ENCODE measurements at regions not wholly inside any gene's neighbourhood (a gene's known extent, or its start where the extent isn't known, plus 50 kb on each side); places are given as distances from the start of the nearest gene placed in this dataset.

GRCh38 chr2:12059616-12060441 lies 313.4 kb downstream of the LPIN1 start:
- DNase-seq (ENCODE audit: low read depth), result peak; percentile 6
- no peak overlapping the region for H3K4me3 ChIP-seq (ENCODE audit: low read length)
- no peak for TF ChIP-seq CTCF (IDR thresholded peaks at IDR 0.05; ENCODE audit: insufficient read depth, low read depth, low read length, missing control alignments)

- H3K4me3 ChIP-seq (ENCODE audit: low read length), result no peak overlapping the region
- no peak for DNase-seq (ENCODE audit: low read depth)
- TF ChIP-seq CTCF (IDR thresholded peaks at IDR 0.05; ENCODE audit: insufficient read depth, low read depth, low read length, missing control alignments), result no peak
These were observed 314.5 kb downstream of the LPIN1 start for GRCh38 chr2:12060886-12061285.

- no peak overlapping the region for H3K4me3 ChIP-seq (ENCODE audit: low read length)
- no peak for DNase-seq (ENCODE audit: low read depth)
- TF ChIP-seq CTCF (IDR thresholded peaks at IDR 0.05; ENCODE audit: insufficient read depth, low read depth, low read length, missing control alignments), result no peak
These were observed 315.0 kb downstream of the LPIN1 start for GRCh38 chr2:12061286-12062052.

- TF ChIP-seq CTCF (IDR thresholded peaks at IDR 0.05; ENCODE audit: insufficient read depth, low read depth, low read length, missing control alignments), result no peak
- DNase-seq (ENCODE audit: low read depth), result no peak
- no peak overlapping the region for H3K4me3 ChIP-seq (ENCODE audit: low read length)
These were observed 315.6 kb downstream of the LPIN1 start for GRCh38 chr2:12062053-12062395.

GRCh38 chr2:12063210-12063609 lies 316.8 kb downstream of the LPIN1 start:
- H3K4me3 ChIP-seq (ENCODE audit: low read length), result no peak overlapping the region
- TF ChIP-seq CTCF (IDR thresholded peaks at IDR 0.05; ENCODE audit: insufficient read depth, low read depth, low read length, missing control alignments), result no peak
- DNase-seq (ENCODE audit: low read depth), result no peak

GRCh38 chr2:12064153-12064552 lies 317.7 kb downstream of the LPIN1 start:
- DNase-seq (ENCODE audit: low read depth), result no peak
- no peak for TF ChIP-seq CTCF (IDR thresholded peaks at IDR 0.05; ENCODE audit: insufficient read depth, low read depth, low read length, missing control alignments)

More at GRCh38 chr2:12064153-12064552, 317.7 kb downstream of the LPIN1 start:
- no peak overlapping the region for H3K4me3 ChIP-seq (ENCODE audit: low read length)
